RCC 7860 (cell line): ENCODE measurements at regions not wholly inside any gene's neighbourhood (a gene's known extent, or its start where the extent isn't known, plus 50 kb on each side); places are given as distances from the start of the nearest gene placed in this dataset.
"Not testable (repeated sequence)": the region's sequence is repeated elsewhere in the genome, so short reads cannot be mapped to it uniquely, and the experiment has no call there.

Experiments
- DNase-seq: peaks from one replicate; pipeline ENCODE4 v3.0.0-alpha.2; 2015; ENCODE audit warnings: low spot score
- FAIRE-seq: peaks from 2 replicates; lab custom pipeline; 2012; peaks lifted over from hg19 to GRCh38; lab: Jason Lieb, UNC

DNA sequence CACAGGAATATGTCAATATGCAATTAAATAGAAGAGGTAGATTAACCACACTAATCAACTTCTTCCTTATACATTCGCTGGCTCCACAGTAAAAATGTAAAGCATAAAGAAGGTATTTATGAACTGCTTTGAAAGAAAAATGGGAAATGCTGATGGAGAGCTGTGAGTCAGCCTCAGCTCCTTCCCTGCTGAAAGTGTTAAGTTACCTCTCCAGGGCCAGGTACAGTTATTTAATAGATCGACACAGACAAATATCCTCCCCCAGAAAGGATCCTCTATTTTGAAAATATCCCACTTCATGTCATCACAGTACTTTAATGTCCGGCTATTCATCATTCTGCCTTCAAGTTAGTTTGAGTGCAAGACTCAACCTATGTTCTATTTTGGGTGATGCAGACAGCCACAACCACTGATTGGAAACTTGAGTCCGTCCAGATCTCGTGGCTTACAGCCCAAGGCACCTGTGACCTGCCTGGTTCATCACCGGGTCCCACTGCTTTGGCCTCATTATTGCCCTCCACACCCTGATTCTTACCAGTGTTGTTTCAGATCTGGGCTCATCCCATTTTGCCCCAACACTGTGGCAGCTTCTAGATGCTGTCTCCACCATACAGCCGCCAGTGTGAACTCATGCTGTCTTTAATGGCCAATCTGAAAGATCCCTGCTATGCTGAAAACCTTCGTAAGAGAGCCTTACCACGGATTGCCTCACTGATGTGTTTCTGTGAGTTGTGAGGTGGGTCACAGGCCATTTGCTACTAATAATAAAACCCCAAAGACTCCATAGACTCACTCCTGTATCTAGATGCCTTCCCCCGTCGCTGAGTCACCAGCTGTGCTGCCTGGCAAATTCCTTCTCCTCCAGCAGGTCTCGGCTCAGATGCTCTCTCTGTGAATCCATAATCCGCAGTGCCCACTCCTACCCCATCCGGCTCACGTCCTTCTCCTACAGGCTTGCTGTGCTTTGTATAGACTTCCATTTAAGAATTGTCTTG, 56.2 kb upstream of the DDAH1 start:
- DNase-seq (peak; percentile 82), FAIRE-seq (peak; percentile 95)

- not testable (repeated sequence) for FAIRE-seq, DNase-seq
Measured at GRCh38 chr1:85522458-85522857, 57.5 kb upstream of the DDAH1 start.

GRCh38 chr1:85523061-85523460, 57.5 kb upstream of the CCN1 start:
- FAIRE-seq, DNase-seq: not testable (repeated sequence)

DNA sequence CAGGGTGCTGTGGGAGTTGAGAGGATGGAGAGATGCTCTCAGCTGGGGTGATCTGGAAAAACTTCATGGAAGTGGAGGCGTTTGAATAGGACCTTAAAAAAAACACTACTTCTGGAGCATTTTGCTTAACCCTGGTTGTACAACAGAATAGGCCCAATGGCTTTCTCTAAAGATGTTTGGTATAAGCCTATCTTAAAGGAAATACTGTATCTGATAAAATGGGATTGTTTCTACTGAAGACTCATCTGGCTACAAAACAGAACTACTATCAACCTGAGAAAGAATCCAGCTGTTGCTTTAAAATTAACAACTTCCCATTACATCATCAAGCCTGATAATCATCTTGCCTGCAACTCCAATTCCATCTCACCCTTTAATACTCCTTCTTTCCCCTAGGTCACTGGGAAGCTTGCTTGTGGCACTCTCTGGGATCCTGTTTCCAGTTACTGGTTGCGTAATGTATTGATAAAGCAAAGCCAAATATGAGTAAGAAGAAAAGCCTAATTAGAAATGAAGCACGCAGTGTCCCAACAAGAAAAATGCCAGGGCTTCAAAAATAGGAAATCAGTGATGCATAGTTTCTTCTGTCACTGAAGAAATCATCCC, 56.2 kb upstream of the CCN1 start:
- FAIRE-seq, result not testable (repeated sequence)

DNA sequence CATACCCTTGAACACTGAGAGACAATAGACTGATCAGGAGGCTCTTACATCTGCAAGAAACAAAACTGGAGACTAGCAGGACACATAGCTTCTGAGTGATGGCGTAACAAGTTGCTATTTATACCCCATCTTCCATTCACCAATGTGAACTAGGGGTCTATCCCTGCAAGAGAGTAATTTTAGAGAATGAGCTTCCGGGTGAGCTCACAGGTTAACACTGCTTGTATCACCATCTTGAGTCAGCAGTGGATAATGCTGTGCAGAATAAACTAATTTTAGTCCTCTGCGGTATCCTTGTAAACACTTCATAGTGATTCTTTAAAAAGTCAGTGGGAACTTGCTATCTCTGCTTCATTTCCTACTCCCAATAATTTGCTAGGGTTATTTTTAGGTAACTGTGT, 55.0 kb upstream of the CCN1 start:
- FAIRE-seq, result not testable (repeated sequence)
- DNase-seq, result peak; percentile 15

More for the DNA sequence above, 56.2 kb upstream of the CCN1 start:
- DNase-seq, result not testable (repeated sequence)

DNA sequence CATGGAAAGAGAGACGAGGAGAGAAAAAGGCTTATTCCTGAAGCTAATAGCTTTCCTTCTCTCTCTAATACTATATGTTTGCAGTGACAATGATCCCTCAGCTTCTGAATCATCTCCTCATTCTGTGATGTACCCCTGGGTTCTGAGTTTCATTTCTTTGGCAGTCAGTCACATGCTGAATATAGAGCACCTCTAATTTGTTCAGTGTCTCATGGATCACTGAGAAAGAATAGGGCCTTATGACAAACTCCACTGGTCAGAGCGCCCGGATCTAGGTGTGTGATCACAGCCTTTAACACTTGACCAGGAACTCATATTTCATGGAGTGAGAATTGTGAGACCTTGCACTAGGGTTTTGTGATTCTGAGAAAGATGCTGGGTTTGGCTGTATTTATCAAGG, 54.3 kb upstream of the CCN1 start:
- peak; percentile 7 for DNase-seq
- FAIRE-seq, result not testable (repeated sequence)

GRCh38 chr1:85527145-85527544, 53.4 kb upstream of the CCN1 start:
- DNase-seq (peak; percentile 96), FAIRE-seq (peak; percentile 95)
